Erythroblast (primary cell): ENCODE measurements at regions not wholly inside any gene's neighbourhood (a gene's known extent, or its start where the extent isn't known, plus 50 kb on each side); places are given as distances from the start of the nearest gene placed in this dataset.

Experiments used
- GATA1 ChIP-seq: IDR thresholded peaks from 2 replicates; pipeline ENCODE4 v1.6.1; 2011; ENCODE audit warnings: low read depth, mild to moderate bottlenecking, control low read depth, low read length, moderate library complexity
- POLR2A ChIP-seq: IDR thresholded peaks from 2 replicates; pipeline ENCODE4 v1.6.1; 2011; ENCODE audit warnings: mild to moderate bottlenecking, low read length

- no peak for TF ChIP-seq POLR2A
- TF ChIP-seq GATA1, result no peak
These were observed 229.6 kb downstream of the OPA1 start for GRCh38 chr3:193822492-193823212.
